ENCODE measurements at regions not wholly inside any gene's neighbourhood (a gene's known extent, or its start where the extent isn't known, plus 50 kb on each side); places are given as distances from the start of the nearest gene placed in this dataset.

DNA sequence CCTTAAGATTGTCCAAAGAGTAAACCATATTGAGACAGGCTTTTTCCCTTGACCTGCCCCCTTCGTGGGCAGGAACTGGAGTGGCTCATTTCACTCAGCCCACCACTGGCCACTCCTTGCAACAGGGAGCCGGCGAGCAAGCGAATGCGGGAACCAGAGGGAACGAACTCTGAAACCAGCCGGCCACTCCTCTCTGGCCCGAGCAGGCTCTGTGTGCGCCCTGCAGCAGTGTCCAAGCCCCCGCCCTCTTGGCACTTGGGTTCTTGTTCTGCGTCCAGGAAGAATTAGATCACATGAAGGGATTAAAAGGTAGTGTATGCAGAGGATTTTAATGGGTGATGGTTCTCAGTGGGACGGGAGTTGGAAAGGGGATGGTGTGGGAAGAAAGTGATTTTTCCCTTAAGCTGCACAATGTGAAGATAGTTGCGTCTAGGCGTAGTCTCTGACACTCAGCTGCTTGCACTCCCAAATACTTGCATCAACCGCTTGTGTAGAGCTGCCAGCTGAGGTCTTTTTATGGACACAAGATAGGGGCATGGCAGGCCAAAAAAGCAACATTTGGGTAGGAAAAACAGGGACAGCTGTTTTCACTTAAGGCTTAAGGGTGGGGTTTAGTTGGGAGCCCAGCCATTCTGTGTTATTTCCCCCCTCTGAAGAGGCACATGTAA is 1209.7 kb upstream of the PCDH20 start:
- DNase-seq (ENCODE audit: low read depth in 2 of 2), result no peak

GRCh38 chr13:62613819-62614218 is 1198.2 kb upstream of the PCDH20 start:
- no peak for DNase-seq (ENCODE audit: low read depth in 2 of 2)

- DNase-seq (ENCODE audit: low read depth in 2 of 2), result no peak
These were observed 1195.7 kb upstream of the PCDH20 start for GRCh38 chr13:62611343-62611742.

DNA sequence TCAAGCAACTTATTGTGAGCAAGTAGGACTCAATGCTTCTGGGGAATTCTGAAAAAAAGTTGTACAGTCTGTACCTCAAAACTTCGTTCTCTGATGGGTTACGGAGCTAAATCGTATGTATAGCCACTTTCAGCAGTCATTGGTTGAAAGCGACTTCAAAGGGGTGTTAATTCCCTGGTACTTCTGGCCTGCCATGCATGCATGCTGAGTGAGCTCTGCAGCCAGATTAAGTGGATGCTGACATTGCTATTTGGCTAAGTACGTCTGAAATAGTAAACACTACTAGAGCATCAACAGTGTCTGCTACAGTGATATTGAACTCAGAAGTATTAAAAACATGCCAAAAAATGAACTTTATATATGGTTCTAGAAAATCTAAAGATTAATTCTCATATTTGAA is 1183.1 kb upstream of the PCDH20 start:
- DNase-seq (ENCODE audit: low read depth in 2 of 2), result no peak

GRCh38 chr13:62595976-62596375 is 1180.3 kb upstream of the PCDH20 start:
- no peak for DNase-seq (ENCODE audit: low read depth in 2 of 2)

GRCh38 chr13:62593804-62594203 is 1178.2 kb upstream of the PCDH20 start:
- no peak for DNase-seq (ENCODE audit: low read depth in 2 of 2)

DNA sequence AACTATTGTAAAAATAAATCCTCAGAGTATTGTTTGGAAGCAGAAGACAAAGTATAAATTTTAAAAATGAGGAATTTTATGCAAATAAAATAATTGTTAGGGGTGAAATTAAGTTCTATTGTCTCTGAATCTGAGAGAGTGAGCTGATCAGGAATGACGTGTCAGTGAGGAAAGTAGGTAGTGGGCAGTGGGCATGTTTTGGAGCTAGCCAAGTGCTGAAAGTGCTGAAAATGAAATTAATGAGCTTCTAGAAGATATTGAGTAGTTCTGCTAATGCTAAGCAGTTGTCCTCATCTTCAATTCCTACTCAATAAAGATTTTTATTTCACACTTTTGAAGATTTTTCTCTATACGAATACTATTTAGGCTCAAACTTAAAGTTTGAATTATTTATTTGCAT is 1167.8 kb upstream of the PCDH20 start:
- DNase-seq (ENCODE audit: low read depth in 2 of 2), result no peak

DNA sequence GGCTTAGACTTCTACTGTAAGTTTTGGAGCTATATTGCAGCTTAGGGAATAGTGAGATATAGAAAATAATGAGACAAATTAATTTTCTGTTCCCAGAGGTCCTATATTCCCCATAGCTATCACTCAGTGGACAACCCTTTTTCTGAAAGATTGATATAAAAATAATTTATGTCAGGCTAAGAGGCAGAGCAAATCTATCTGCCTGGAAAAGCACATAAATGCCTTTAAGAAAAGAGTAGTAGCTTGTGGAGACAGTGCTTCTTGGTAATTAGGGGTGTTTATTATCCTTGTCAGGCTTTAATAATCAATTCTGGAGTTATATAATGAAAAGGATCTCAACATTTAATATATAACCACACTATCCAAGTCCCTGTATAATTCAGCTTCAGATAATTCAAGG is 1162.8 kb upstream of the PCDH20 start:
- DNase-seq (ENCODE audit: low read depth in 2 of 2), result no peak

GRCh38 chr13:62564770-62565169 is 1149.1 kb upstream of the PCDH20 start:
- no peak for DNase-seq (ENCODE audit: low read depth in 2 of 2)

GRCh38 chr13:62563251-62563650 is 1147.6 kb upstream of the PCDH20 start:
- no peak for DNase-seq (ENCODE audit: low read depth in 2 of 2)

- DNase-seq (ENCODE audit: low read depth in 2 of 2), result no peak
These were observed 1141.3 kb upstream of the PCDH20 start for GRCh38 chr13:62556978-62557377.

- no peak for DNase-seq (ENCODE audit: low read depth in 2 of 2)
These were observed 1135.9 kb upstream of the PCDH20 start for GRCh38 chr13:62551588-62551987.

GRCh38 chr13:62544928-62545327 is 1129.3 kb upstream of the PCDH20 start:
- DNase-seq (ENCODE audit: low read depth in 2 of 2), result no peak

- DNase-seq (ENCODE audit: low read depth in 2 of 2), result no peak
These were observed 1121.9 kb upstream of the PCDH20 start for GRCh38 chr13:62537593-62537992.

DNA sequence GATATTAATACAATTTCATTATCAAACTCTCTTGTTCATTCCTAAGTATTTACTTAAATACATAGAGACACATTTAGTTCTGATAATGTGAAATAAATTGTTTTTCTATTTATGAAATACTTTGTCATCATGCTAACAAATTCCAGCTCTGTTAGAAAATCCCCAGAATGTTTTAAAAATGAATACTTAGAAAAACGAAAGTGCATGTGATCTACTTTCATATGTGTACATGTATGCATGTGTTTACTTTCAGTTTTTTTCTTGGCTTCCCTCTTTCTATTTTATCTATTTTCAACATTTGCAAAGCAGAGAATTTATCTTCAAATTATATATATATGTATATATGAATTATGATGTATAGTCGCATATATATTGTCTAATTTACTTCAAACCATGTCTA is 1110.0 kb upstream of the PCDH20 start:
- no peak for DNase-seq (ENCODE audit: low read depth in 2 of 2)

DNA sequence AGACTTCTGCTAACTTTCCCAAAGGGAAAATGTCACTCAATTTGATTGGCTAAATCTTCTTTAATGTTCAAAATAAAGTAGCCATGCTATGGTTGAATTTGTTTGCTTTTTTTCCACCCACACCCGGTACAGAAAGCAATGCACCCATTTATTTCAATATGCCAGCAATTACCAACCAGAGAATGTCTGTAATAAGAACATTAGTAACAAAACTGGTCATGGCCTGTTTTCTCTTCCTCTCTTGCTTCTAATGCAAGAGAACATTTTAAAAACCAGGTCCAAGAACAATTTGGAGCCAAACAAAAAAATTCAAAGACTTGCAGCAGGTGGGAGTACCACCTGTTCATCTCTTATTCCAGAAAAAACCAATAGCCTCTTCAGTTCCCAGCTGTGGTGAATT is 1108.8 kb upstream of the PCDH20 start:
- DNase-seq (ENCODE audit: low read depth in 2 of 2), result no peak

DNA sequence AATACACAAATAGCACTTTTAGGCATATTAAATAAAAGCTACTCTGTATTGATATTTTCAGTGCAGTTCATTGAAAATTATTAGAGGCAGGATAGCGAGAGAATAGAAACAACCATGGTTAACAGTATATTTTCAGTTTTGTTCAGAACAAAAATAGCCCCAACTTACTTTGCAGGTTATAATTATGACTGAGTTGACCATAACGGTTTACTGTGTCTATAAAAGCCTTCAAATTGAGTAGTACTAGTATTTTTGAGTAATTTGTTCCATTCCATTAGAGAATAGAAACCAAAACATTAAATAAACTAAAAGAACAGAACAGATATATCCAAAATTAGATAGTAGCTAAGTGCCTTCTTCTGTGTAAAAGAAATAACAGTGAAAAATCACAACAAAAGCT is 1108.4 kb upstream of the PCDH20 start:
- DNase-seq (ENCODE audit: low read depth in 2 of 2), result no peak

- peak; percentile 2 to 17 for DNase-seq (ENCODE audit: low read depth in 2 of 2)
These were observed 1096.8 kb upstream of the PCDH20 start for GRCh38 chr13:62512194-62513141.

DNA sequence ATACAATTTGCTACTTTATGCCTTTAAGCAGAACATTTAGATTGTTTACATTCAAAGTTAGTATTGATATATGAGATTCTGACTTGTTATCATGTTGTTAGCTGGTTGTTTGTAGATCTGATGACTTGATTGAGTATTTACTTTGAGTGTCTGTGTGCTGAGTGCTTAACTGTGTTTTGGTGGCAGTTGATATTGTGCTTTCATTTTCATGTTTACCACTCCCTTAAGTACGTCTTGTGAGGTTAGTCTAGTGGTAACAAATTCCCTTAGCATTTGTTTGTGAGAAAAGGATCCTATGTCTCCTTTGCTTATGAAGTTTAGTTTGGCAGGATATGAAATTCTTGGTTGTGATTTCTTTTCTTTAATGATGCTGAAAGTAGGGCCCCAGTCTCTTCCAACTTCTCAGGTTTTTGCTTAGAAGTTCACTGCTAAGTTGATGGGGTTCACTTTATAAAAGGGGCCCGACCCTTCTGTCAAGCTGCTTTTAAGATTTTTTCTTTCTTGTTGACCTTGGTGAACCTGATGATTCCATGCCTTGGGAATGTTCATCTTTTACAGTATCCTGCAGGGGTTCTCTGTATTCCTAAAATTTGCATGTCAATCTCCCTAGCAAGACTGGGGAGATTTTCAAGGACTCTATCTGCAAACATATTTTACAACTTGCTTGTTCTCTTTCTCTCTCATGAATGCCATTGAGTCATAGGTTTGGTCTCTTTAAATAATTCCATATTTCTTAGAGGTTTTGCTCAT is 1095.4 kb upstream of the PCDH20 start:
- DNase-seq (ENCODE audit: low read depth in 2 of 2), result no peak

DNA sequence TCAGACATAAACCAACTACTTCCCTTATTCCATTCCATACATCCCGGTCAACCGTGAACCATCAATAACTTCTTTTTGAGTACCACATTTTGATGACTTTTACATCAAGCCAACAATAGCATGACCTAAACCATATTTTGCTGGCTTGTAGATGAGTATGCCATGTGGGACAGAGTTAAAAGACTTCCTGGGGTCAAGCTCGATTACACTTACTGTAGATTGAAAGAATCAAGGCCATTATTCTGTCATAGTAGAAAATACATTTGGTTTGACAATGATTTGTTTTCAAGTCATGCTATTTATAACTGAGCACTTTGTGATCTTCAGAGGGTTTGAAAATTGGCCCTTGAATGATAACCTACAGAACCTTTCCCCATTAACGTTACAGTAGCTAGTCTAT is 1086.9 kb upstream of the PCDH20 start:
- DNase-seq (ENCODE audit: low read depth in 2 of 2), result no peak

GRCh38 chr13:62489731-62490130 is 1074.1 kb upstream of the PCDH20 start:
- DNase-seq (ENCODE audit: low read depth in 2 of 2), result no peak

- DNase-seq (ENCODE audit: low read depth in 2 of 2), result no peak
These were observed 1068.1 kb upstream of the PCDH20 start for GRCh38 chr13:62483774-62484173.
